Coronary artery (tissue), 2 donors: ENCODE measurements at regions not wholly inside any gene's neighbourhood (a gene's known extent, or its start where the extent isn't known, plus 50 kb on each side); places are given as distances from the start of the nearest gene placed in this dataset.

Experiments used
- DNase-seq: peaks from one replicate; pipeline ENCODE4 v3.0.0-alpha.2; 2017; ENCODE audit warnings: low spot score
- H3K27ac ChIP-seq, 2 donors: fragments of 200-600 bp; sonication (generic); one replicate each; pipeline ENCODE4 v1.5.1; 2016 to 2019
- H3K4me3 ChIP-seq: fragments of 200-600 bp; sonication (generic); 2 replicates; pipeline ENCODE4 v1.5.1; 2016; ENCODE audit warnings: mild to moderate bottlenecking, moderate library complexity
- TF ChIP-seq, protein P1 (sequence below): fragments of 200-600 bp; sonication (generic); IDR thresholded peaks from one replicate; pipeline ENCODE4 v1.5.1; 2019; ENCODE audit warnings: antibody characterized with exemption

DNA sequence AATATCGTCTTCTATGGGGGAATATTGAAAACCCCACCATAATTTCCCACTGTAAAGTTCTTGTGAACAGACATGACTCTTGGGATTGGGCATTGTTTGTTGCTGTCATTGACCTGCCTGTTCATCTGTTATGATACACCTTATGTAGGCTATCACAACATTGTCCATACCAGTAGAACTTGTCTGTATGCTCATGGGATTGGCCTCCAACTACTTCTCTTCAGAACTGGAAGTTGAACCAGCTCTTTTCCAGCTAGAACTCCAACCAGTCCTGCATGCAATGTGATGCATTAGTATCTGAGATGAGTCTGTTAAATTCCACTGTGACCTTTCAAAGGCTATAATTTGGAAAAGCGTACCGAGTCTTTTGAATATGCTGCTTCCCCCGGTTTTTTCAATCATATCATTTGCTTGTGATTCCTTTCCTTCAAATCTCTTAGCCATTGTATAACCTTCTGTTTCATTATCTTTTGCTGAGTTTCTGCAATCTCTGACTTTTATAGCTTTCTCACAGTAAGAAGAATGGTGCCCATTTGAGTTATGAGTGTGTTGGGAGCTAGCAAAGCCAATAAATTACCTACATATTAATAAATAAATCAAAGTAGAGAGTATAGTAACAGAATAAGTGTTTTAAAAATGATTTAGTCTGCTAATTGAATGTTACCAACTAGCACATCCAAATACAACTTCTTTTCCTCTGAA lies 101.9 kb downstream of the PLK2 start:
- H3K4me3 ChIP-seq, result no peak overlapping the region
- DNase-seq, result no peak
- H3K27ac ChIP-seq, result no peak overlapping the region
- TF ChIP-seq, protein P1, sequence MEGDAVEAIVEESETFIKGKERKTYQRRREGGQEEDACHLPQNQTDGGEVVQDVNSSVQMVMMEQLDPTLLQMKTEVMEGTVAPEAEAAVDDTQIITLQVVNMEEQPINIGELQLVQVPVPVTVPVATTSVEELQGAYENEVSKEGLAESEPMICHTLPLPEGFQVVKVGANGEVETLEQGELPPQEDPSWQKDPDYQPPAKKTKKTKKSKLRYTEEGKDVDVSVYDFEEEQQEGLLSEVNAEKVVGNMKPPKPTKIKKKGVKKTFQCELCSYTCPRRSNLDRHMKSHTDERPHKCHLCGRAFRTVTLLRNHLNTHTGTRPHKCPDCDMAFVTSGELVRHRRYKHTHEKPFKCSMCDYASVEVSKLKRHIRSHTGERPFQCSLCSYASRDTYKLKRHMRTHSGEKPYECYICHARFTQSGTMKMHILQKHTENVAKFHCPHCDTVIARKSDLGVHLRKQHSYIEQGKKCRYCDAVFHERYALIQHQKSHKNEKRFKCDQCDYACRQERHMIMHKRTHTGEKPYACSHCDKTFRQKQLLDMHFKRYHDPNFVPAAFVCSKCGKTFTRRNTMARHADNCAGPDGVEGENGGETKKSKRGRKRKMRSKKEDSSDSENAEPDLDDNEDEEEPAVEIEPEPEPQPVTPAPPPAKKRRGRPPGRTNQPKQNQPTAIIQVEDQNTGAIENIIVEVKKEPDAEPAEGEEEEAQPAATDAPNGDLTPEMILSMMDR, result no peak

DNA sequence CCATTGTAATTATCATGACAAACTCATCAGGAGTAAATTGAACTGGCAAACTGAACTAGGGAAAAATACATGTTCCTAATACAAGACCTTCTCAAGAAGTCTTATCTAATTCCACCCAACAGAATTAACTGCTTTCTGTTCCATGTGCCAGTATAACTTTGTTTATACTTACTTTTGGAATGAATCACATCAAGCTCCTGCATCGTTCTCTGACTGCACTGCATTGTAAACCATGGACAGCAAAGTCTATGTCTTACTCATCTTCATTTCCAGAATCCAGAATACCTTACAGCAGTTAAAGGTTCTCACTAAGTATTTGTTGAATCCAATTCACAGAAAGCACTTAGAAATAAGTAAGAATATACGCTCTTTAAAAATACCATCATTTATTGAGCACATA lies 102.8 kb downstream of the PLK2 start:
- H3K27ac ChIP-seq, result no peak overlapping the region
- DNase-seq, result no peak
- no peak overlapping the region for H3K4me3 ChIP-seq
- TF ChIP-seq, protein P1, result no peak

DNA sequence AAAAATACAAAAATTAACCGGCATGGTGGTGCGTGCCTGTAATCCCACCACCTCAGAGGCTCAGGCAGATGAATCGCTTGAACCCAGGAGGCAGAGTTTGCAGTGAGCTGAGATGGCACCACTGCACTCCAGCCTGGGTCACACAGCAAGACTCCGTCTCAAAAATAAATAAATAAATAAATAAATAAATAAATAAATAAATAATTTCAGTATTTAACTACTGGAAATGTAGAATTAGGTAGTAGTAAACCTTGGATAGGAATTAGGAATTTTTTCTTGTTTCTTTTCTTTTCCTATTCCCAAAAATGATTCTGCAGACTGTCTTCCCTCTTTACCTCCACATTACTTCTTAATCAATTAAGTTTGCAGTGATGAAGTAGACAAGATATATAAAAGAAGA lies 103.2 kb downstream of the PLK2 start:
- DNase-seq, result no peak
- Histone ChIP-seq H3K27ac (no peak overlapping the region), H3K4me3 (no peak overlapping the region)
- TF ChIP-seq, protein P1, result no peak

DNA sequence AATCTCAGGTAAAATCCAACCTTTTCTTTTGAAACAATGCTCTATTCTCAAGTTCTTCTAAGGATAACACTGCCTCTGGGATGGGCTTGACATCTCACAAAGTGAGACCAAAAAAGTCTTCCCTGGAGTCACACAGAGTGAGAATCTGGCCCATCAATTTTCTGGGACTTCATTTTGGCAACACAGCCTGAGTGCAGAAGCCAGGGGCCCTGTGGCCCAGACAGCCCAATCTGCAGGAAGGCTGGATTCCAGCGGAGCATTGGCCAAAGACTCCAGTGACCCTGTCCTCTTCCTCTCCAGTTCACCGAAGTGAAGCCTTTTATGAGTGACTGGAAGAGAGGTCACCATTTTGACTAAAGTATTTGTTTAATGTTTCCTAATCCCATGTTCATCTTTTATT lies 105.1 kb downstream of the PLK2 start:
- DNase-seq, result no peak
- TF ChIP-seq, protein P1, result no peak
- Histone ChIP-seq H3K27ac (no peak overlapping the region), H3K4me3 (no peak overlapping the region)

DNA sequence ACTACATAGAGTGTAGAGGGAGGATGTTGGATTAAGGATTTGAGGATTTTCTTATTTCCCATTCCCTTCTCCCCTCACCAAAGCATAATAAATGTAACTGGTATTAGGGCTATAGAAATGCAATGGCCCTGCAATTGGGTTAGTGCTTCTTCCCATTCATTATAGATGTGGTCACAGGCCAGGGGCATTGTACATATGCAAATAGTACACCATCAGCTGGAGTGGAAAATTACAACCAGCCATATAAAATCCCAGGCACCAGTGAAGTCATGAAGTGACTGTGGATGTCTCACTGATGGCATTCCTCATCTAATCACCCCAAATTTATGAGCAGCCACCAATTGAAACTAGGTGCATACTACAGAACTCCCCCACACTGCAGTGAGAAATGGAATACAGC lies 105.9 kb downstream of the PLK2 start:
- TF ChIP-seq, protein P1, result no peak
- no peak overlapping the region for H3K4me3 ChIP-seq
- no peak for DNase-seq
- H3K27ac ChIP-seq, result no peak overlapping the region

DNA sequence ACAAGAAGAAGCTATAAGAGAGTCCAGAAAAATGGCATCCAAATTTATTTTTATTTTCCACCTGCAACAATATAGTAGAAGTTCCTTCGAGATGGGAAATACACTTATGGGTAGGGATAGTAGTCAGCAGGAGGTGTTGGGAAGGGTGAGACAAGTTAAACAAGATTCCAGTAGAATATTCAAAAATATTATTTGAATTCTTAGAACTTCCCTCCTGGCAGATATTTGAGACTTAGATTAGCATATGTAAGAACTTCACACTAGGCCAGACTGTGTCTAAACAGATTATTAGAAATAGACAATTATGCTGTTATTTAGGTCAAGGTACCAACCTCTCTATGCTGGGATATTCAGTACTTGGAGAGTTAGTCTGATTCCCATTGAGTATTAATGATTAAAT lies 108.7 kb downstream of the PLK2 start:
- Histone ChIP-seq H3K27ac (no peak overlapping the region), H3K4me3 (no peak overlapping the region)
- DNase-seq, result no peak
- TF ChIP-seq, protein P1, result no peak

DNA sequence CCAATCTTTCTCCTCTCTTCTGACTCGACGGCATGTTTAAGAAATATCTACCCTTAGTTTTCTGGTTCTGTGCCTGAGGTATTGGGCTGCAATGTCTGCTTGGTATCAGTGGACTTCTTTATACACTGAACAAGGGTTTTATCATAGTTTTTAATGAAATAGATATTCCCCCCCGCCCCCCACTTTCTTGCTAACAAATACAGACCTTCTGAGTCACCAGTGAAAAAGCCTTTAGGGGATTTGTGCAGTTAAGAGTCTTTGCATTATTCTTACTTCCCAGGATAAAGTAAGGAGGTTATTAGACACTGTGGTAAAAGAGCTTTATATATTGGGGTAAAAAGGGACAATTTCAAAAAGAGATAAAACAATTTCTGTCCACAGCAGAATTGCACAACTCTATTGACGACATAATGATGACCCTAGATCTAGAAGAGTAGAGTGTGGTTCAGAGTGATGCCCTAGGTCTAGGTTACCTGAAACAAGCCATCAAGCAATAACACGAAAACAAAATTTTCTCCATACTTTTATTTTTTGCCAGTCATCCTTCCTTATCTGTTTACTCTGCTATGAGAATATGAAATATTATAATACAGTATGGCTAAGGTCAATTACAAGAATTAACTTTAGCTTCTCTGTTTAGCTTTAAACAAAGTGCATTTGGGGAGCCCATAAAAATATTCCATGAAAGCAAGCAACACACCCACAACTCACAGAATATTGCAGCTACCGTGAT lies 110.7 kb downstream of the PLK2 start:
- no peak for DNase-seq
- TF ChIP-seq, protein P1, result no peak
- Histone ChIP-seq H3K27ac (no peak overlapping the region), H3K4me3 (no peak overlapping the region)
